ENCODE measurements at regions not wholly inside any gene's neighbourhood (a gene's known extent, or its start where the extent isn't known, plus 50 kb on each side); places are given as distances from the start of the nearest gene placed in this dataset.

- no peak for TF ChIP-seq CTCF (conservative IDR thresholded peaks at IDR 0.05; ENCODE audit: low read depth in 2 of 2)
- no peak for TF ChIP-seq REST (IDR thresholded peaks at IDR 0.05; ENCODE audit: unreplicated experiment)
- no peak for TF ChIP-seq EZH2 (IDR thresholded peaks at IDR 0.05; ENCODE audit: low read depth, unreplicated experiment)
- no peak for TF ChIP-seq POLR2AphosphoS5 (IDR thresholded peaks at IDR 0.05; ENCODE audit: low read depth)
- TF ChIP-seq EZH2phosphoT487 (IDR thresholded peaks at IDR 0.05; ENCODE audit: unreplicated experiment): no peak
- TF ChIP-seq JUNB (IDR thresholded peaks at IDR 0.05; ENCODE audit: unreplicated experiment): no peak
- no peak for TF ChIP-seq NANOG (IDR thresholded peaks at IDR 0.05; ENCODE audit: borderline replicate concordance)
- no peak for TF ChIP-seq ETS1 (IDR thresholded peaks at IDR 0.05)
- no peak for TF ChIP-seq ZNF331 (CRISPR knock-in tag; IDR thresholded peaks at IDR 0.05; ENCODE audit: low read depth)
- TF ChIP-seq STAT1 (IDR thresholded peaks at IDR 0.05; ENCODE audit: unreplicated experiment): no peak
- no peak for TF ChIP-seq CREB1 (CRISPR knock-in tag; IDR thresholded peaks at IDR 0.05; ENCODE audit: low read depth)
These were observed 61.8 kb upstream of the AFDN start for GRCh38 chr6:167764713-167765479.
